Naive B cell (primary cell): ENCODE measurements at regions not wholly inside any gene's neighbourhood (a gene's known extent, or its start where the extent isn't known, plus 50 kb on each side); places are given as distances from the start of the nearest gene placed in this dataset.

Experiments
- ATAC-seq, 2 donors: fragments of 150-1000 bp; cut with Tn5 transposase; 2 replicates each; pipeline ENCODE4 v1.10.0; 2021; ENCODE audit warnings: low read depth in 2 of 2, mild to moderate bottlenecking in 2 of 2, moderate library complexity in 2 of 2
- DNase-seq: peaks from one replicate; pipeline ENCODE4 v3.0.0; 2022
- H3K27ac Mint-ChIP-seq, 6 donors: one replicate each; pipeline ENCODE4 v1.8.0; 2020 to 2022; ENCODE audit warnings: mild to moderate bottlenecking in 6 of 6, mixed read lengths in 6 of 6, moderate library complexity in 5 of 6, inconsistent platforms in 2 of 6
- H3K27me3 Mint-ChIP-seq, 3 donors: one replicate each; pipeline ENCODE4 v1.8.0; 2021 to 2022; ENCODE audit warnings: mixed read lengths in 3 of 3, mild to moderate bottlenecking in 1 of 3
- H3K36me3 Mint-ChIP-seq, 2 donors: one replicate each; pipeline ENCODE4 v1.8.0; 2020 to 2022; ENCODE audit warnings: mixed read lengths in 2 of 2, inconsistent platforms in 1 of 2, mild to moderate bottlenecking in 1 of 2
- H3K4me1 Mint-ChIP-seq, 3 donors: one replicate each; pipeline ENCODE4 v1.8.0; 2020 to 2022; ENCODE audit warnings: mixed read lengths in 3 of 3, inconsistent platforms in 1 of 3, mild to moderate bottlenecking in 1 of 3, moderate library complexity in 1 of 3
- H3K4me3 Mint-ChIP-seq, 8 donors: one replicate each; pipeline ENCODE4 v1.8.0; 2020 to 2022; ENCODE audit warnings: mild to moderate bottlenecking in 8 of 8, mixed read lengths in 8 of 8, moderate library complexity in 8 of 8, inconsistent platforms in 2 of 8
- H3K9me3 Mint-ChIP-seq, 7 donors: one replicate each; pipeline ENCODE4 v1.8.0; 2020 to 2022; ENCODE audit warnings: mixed read lengths in 7 of 7, mild to moderate bottlenecking in 5 of 7, inconsistent platforms in 2 of 7, moderate library complexity in 1 of 7

- no peaks in the 10 kb centered on the region for H3K36me3 Mint-ChIP-seq
- peaks cover 0 to 3% (median 0%) of the 10 kb centered on the region in 3 donors for H3K27me3 Mint-ChIP-seq
- H3K27ac Mint-ChIP-seq = no peak overlapping the region
- no peak for DNase-seq
- ATAC-seq = no peak
- no peaks in the 10 kb centered on the region for H3K4me1 Mint-ChIP-seq
- H3K4me3 Mint-ChIP-seq = no peak overlapping the region
- peaks cover 0 to 20% (median 6%) of the 10 kb centered on the region in 7 donors for H3K9me3 Mint-ChIP-seq
Measured at GRCh38 chr10:16360425-16360824, 76.4 kb upstream of the PTER start.

DNA sequence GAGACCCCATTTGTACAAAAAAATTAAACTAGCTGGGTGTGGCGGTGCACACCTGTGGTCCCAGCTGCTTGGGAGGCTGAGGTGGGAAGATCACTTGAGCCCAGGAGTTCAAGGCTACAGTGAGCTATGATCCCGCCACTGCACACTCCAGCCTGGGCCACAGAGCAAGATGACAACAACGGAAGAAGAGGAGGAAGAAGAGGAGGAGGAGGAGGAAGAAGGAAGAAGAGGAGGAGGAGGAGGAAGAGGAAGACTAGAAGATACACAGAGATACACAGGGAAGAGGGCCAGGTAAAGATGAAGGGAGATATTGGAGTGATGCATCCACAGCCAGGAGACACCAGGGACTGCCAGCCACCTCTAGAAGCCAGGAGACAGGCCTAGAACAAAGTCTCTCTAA, 75.7 kb upstream of the PTER start:
- H3K27me3 Mint-ChIP-seq = peaks cover 0 to 3% (median 0%) of the 10 kb centered on the region in 3 donors
- ATAC-seq = no peak
- no peaks in the 10 kb centered on the region for H3K36me3 Mint-ChIP-seq
- no peak overlapping the region for H3K27ac Mint-ChIP-seq
- peaks cover 0 to 27% (median 6%) of the 10 kb centered on the region in 7 donors for H3K9me3 Mint-ChIP-seq
- H3K4me1 Mint-ChIP-seq = no peaks in the 10 kb centered on the region
- H3K4me3 Mint-ChIP-seq = no peak overlapping the region
- no peak for DNase-seq

DNA sequence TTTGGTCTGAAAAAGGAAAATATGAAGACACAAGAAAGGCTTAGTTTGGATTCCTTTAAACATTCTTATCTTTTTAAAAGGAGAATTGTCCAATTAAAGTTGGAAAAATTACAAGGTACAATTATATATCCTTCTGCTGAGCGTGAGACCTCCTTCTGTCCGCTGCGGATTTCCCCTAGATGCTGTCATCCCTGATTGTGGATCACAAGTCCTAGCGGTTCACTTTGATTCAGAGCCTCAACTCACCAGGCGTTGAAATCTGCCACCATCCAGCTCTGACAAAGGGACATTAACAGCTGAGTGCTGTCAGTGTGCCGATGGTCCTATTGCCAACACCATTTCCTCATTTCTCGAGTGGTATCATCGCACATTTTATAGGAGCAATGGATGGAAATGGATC, 73.1 kb upstream of the PTER start:
- no peaks in the 10 kb centered on the region for H3K36me3 Mint-ChIP-seq
- no peak overlapping the region for H3K27ac Mint-ChIP-seq
- H3K9me3 Mint-ChIP-seq = peaks cover 0 to 38% (median 6%) of the 10 kb centered on the region in 7 donors
- DNase-seq (no peak), ATAC-seq (no peak)
- H3K4me3 Mint-ChIP-seq = no peak overlapping the region
- peaks cover 6 to 14% (median 8%) of the 10 kb centered on the region in 3 donors for H3K27me3 Mint-ChIP-seq
- H3K4me1 Mint-ChIP-seq = no peaks in the 10 kb centered on the region

DNA sequence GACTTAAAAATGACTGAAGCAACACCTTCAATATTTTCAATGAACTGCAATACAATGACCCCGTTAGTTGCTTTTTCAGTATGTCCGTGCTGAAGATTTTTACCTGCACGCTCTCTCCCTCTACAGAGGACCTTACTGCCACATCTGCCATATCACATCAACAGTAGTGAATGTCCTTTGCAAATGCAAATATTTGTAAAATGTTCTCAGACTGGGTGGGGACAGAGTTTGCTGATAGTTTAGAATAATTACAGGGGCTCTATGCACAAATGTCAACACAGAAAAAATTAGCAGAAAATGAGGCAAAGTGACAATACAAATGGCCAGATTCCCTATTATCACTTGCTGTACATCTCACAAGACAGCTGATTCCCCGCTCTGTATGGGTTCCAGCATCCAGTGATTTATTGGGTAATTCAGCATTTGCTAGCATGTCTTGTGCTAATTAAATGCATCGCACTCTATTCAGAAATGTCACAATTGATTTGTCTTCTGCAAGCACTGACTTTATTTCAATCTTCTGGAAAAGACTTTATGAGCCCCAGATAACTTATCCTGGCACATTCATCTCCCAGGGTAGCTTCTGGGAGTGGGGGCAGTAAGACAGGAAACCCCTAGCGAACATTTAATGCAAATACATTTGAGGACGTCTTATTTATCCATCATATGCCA, 69.1 kb upstream of the PTER start:
- Mint-ChIP-seq H3K36me3 (no peaks in the 10 kb centered on the region), H3K4me3 (no peak overlapping the region)

GRCh38 chr10:16381083-16381482, 55.7 kb upstream of the PTER start:
- Mint-ChIP-seq H3K4me3 (no peak overlapping the region), H3K36me3 (no peaks in the 10 kb centered on the region), H3K4me1 (no peaks in the 10 kb centered on the region), H3K27me3 (no peaks in the 10 kb centered on the region), H3K9me3 (no peaks in the 10 kb centered on the region), H3K27ac (no peak overlapping the region)
- DNase-seq (no peak), ATAC-seq (no peak)

More for the DNA sequence above, 69.1 kb upstream of the PTER start:
- no peak for ATAC-seq
- Mint-ChIP-seq H3K9me3 (peaks cover 0 to 18% (median 0%) of the 10 kb centered on the region in 7 donors), H3K27me3 (peaks cover 5 to 16% (median 6%) of the 10 kb centered on the region in 3 donors), H3K27ac (no peak overlapping the region), H3K4me1 (no peaks in the 10 kb centered on the region)
- no peak for DNase-seq

DNA sequence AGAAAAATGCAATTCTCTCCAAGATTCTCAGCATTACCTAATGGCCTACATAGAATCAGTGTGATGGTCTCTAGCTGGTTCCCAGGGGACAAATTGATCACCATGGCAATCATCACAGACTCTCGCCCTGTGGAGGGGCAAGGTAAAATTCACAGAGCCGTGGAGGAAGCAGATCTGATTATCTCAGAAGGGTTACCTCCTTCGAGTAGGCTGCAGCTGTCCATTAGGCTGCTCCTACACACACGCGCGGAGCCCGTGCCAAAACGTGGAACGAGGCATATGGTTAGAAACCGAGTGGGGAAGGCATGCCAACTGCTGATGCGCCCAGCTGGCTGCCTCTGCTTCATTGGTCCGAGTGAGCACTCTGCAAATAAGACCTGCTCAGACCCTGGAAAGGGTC, 52.8 kb upstream of the PTER start:
- ATAC-seq = no peak
- no peak overlapping the region for H3K27ac Mint-ChIP-seq
- no peaks in the 10 kb centered on the region for H3K4me1 Mint-ChIP-seq
- H3K36me3 Mint-ChIP-seq = no peaks in the 10 kb centered on the region
- DNase-seq = no peak
- peaks cover 0 to 6% (median 0%) of the 10 kb centered on the region in 7 donors for H3K9me3 Mint-ChIP-seq
- no peak overlapping the region for H3K4me3 Mint-ChIP-seq
- peaks cover 0 to 5% (median 5%) of the 10 kb centered on the region in 3 donors for H3K27me3 Mint-ChIP-seq

DNA sequence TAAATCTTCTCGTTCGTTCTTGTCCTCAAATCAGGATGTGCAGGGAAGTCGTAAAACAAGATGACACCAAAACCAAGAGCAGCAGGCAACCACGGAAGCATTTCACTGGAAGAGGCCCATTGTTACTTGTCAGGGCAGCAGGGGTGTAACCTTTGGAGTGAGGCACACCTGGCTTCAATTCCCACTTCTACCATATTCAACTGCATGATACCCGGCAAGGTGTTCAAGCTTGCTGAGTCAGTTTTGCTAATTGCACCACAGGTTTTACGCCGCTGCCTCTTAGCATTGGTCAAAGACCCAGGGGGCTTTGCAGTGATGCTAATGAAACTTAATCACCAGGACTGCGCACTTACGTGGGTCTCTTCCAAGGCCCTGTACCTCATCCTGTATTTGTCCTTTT, 50.0 kb upstream of the PTER start:
- Mint-ChIP-seq H3K9me3 (peaks cover 0 to 8% (median 1%) of the 10 kb centered on the region in 7 donors), H3K27ac (no peak overlapping the region), H3K4me3 (no peak overlapping the region), H3K4me1 (no peaks in the 10 kb centered on the region), H3K36me3 (no peaks in the 10 kb centered on the region), H3K27me3 (peaks cover 0 to 7% (median 5%) of the 10 kb centered on the region in 3 donors)
- no peak for DNase-seq
- ATAC-seq = no peak
